Activated CD4-positive, alpha-beta T cell treated with anti-CD3 and anti-CD28 coated beads, Interleukin-10, Interleukin-2, amounts not matched to agents 100 ng/mL and 50 ng/mL, durations not matched to agents 16 hours and 8 hours (primary cell): ENCODE measurements at regions not wholly inside any gene's neighbourhood (a gene's known extent, or its start where the extent isn't known, plus 50 kb on each side); places are given as distances from the start of the nearest gene placed in this dataset.

Experiments used
- DNase-seq: peaks from one replicate; pipeline ENCODE4 v3.0.0-alpha.2; 2020

- no peak for DNase-seq
Observed at GRCh38 chr12:43115441-43116160, 436.4 kb downstream of the ADAMTS20 start.

- DNase-seq = no peak
Observed at GRCh38 chr12:43114316-43114715, 437.7 kb downstream of the ADAMTS20 start.

GRCh38 chr12:43113616-43114015, 438.4 kb downstream of the ADAMTS20 start:
- DNase-seq = no peak

GRCh38 chr12:43113135-43113534, 438.9 kb downstream of the ADAMTS20 start:
- no peak for DNase-seq

- DNase-seq = no peak
Observed at GRCh38 chr12:43112101-43112920, 439.7 kb downstream of the ADAMTS20 start.

- no peak for DNase-seq
Observed at GRCh38 chr12:43111608-43112007, 440.4 kb downstream of the ADAMTS20 start.

- DNase-seq = no peak
Observed at GRCh38 chr12:43109631-43110345, 442.2 kb downstream of the ADAMTS20 start.

GRCh38 chr12:43108656-43109055, 443.3 kb downstream of the ADAMTS20 start:
- no peak for DNase-seq

- no peak for DNase-seq
Observed at GRCh38 chr12:43107026-43107775, 444.8 kb downstream of the ADAMTS20 start.

GRCh38 chr12:43106355-43106754, 445.6 kb downstream of the ADAMTS20 start:
- no peak for DNase-seq

- DNase-seq = no peak
Observed at GRCh38 chr12:43105426-43105981, 446.5 kb downstream of the ADAMTS20 start.

GRCh38 chr12:43104494-43104893, 447.5 kb downstream of the ADAMTS20 start:
- no peak for DNase-seq

- DNase-seq = no peak
Observed at GRCh38 chr12:43103866-43104265, 448.1 kb downstream of the ADAMTS20 start.

- DNase-seq = no peak
Observed at GRCh38 chr12:43102546-43103264, 449.3 kb downstream of the ADAMTS20 start.

GRCh38 chr12:43100231-43100630, 451.8 kb downstream of the ADAMTS20 start:
- no peak for DNase-seq

- DNase-seq = no peak
Observed at GRCh38 chr12:43099691-43100163, 452.3 kb downstream of the ADAMTS20 start.

- no peak for DNase-seq
Observed at GRCh38 chr12:43098766-43099550, 453.0 kb downstream of the ADAMTS20 start.

- no peak for DNase-seq
Observed at GRCh38 chr12:43098071-43098470, 453.9 kb downstream of the ADAMTS20 start.

- no peak for DNase-seq
Observed at GRCh38 chr12:43097471-43097870, 454.5 kb downstream of the ADAMTS20 start.

GRCh38 chr12:43095669-43096280, 456.2 kb downstream of the ADAMTS20 start:
- no peak for DNase-seq
